ENCODE measurements at regions not wholly inside any gene's neighbourhood (a gene's known extent, or its start where the extent isn't known, plus 50 kb on each side); places are given as distances from the start of the nearest gene placed in this dataset.

DNA sequence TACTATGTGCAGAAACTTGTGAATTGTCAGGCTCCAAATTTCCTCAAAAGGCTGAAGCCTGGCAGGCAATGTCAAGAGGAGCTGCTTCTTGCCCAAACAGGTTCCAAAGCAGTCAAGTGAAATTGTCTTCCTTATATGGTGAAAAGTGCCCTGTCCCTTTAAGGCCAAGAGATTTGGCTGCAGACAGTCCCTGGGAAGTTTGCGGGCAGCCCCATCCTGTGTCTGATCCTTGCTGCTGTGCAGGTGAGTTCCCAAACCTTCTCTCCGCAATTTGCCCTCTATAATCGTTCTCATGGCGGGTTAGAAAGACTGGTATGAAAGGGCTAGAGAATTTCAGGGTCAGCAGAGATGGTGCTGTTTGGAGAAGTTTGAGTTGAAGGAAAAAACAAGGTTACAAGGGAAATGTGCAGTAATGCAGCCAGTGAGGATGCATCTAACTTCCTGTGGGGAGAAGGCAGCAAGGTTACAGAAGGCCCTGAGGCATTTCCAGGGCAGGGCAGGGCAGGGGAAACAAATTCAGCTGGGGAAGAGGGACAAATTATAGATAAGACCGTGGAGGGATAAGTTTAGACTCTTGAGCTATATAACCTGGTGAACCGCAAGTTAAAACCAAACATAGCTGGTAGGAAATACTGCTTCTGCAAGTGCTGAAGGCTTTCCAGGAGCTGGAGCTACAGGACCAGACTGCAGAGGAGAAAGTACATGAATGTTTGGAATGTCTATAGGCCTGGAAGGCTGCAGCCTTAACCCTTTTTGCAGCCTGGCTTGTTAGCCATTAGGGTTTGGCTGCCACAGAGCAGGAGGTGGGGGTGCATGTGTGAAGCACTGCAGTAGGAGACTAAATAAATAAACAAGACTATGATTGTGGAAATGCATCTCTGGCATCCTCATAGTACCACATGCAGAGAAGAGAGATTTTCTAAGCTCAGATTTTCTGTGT lies 256.2 kb upstream of the IL12A start:
- TF ChIP-seq, protein P1, sequence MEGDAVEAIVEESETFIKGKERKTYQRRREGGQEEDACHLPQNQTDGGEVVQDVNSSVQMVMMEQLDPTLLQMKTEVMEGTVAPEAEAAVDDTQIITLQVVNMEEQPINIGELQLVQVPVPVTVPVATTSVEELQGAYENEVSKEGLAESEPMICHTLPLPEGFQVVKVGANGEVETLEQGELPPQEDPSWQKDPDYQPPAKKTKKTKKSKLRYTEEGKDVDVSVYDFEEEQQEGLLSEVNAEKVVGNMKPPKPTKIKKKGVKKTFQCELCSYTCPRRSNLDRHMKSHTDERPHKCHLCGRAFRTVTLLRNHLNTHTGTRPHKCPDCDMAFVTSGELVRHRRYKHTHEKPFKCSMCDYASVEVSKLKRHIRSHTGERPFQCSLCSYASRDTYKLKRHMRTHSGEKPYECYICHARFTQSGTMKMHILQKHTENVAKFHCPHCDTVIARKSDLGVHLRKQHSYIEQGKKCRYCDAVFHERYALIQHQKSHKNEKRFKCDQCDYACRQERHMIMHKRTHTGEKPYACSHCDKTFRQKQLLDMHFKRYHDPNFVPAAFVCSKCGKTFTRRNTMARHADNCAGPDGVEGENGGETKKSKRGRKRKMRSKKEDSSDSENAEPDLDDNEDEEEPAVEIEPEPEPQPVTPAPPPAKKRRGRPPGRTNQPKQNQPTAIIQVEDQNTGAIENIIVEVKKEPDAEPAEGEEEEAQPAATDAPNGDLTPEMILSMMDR (conservative IDR thresholded peaks at IDR 0.05; ENCODE audit: low read length), result no peak
- no peak for TF ChIP-seq EZH2phosphoT487 (IDR thresholded peaks at IDR 0.05; ENCODE audit: borderline replicate concordance, low read depth, low read length)

All from OCI-LY7 (cell line).